H1 (cell line): ENCODE measurements at regions not wholly inside any gene's neighbourhood (a gene's known extent, or its start where the extent isn't known, plus 50 kb on each side); places are given as distances from the start of the nearest gene placed in this dataset.

ENCODE experiments used
- CTCF ChIA-PET: fragments of 300-600 bp; sonication (Branson Sonifier 250); formaldehyde crosslinking; loops from one replicate; lab custom pipeline; 2021; ENCODE audit not compliant: partially characterized antibody; lab: Charles Lee
- POLR2A ChIA-PET: fragments of 300-600 bp; sonication (Branson Sonifier 250); formaldehyde crosslinking; loops from one replicate; lab custom pipeline; 2021; ENCODE audit warnings: inconsistent platforms; ENCODE audit not compliant: partially characterized antibody; lab: Charles Lee
- DNase-seq, 2 experiments: peaks; one replicate each; pipeline versions ENCODE4 v3.0.0 to v3.0.0-alpha.2; 2010 to 2022; ENCODE audit warnings: low spot score in 2 of 2, low read depth in 1 of 2, mixed read lengths in 1 of 2
- FAIRE-seq: peaks from 2 replicates; lab custom pipeline; 2011; peaks lifted over from hg19 to GRCh38; lab: Jason Lieb, UNC
- H2AFZ ChIP-seq: 2 replicates; pipeline ENCODE4 v1.8.1; 2012; ENCODE audit warnings: low read length, inconsistent platforms
- H2AK5ac ChIP-seq: 2 replicates; pipeline ENCODE4 v1.6.1; 2013; ENCODE audit warnings: low read depth, low read length
- H2BK120ac ChIP-seq: replicated peaks from 2 replicates; pipeline ENCODE3; 2013; ENCODE audit warnings: low read depth, low read length, inconsistent platforms
- H2BK12ac ChIP-seq: 2 replicates; pipeline ENCODE4 v1.6.1; 2013; ENCODE audit warnings: low read depth, low read length
- H2BK15ac ChIP-seq: 2 replicates; pipeline ENCODE4 v1.6.1; 2013; ENCODE audit warnings: low read length
- H2BK20ac ChIP-seq: 2 replicates; pipeline ENCODE4 v1.6.1; 2013; ENCODE audit warnings: low read length
- H2BK5ac ChIP-seq: 2 replicates; pipeline ENCODE4 v1.6.1; 2013; ENCODE audit warnings: low read depth, low read length
- H3K14ac ChIP-seq: 2 replicates; pipeline ENCODE4 v1.6.1; 2013; ENCODE audit warnings: inconsistent platforms; ENCODE audit not compliant: insufficient read length
- H3K18ac ChIP-seq: 2 replicates; pipeline ENCODE4 v1.6.1; 2013; ENCODE audit warnings: low read length; ENCODE audit errors: extremely low read depth
- H3K23ac ChIP-seq: 2 replicates; pipeline ENCODE4 v1.6.1; 2013; ENCODE audit warnings: inconsistent platforms; ENCODE audit not compliant: insufficient read length
- H3K23me2 ChIP-seq: 2 replicates; pipeline ENCODE4 v1.6.1; 2013; ENCODE audit warnings: low read depth, low read length
- H3K27ac ChIP-seq: 2 replicates; pipeline ENCODE4 v1.6.1; 2011; ENCODE audit warnings: low read depth, low read length, inconsistent platforms
- H3K27me3 ChIP-seq, 4 experiments: replicated peaks in 1 of 4; 1 replicate in 1 of 4; 2 replicates in 3 of 4; pipeline versions ENCODE4 v1.6.1 to v1.8.1; 2011 to 2013; ENCODE audit warnings: low read length in 3 of 4, mild to moderate bottlenecking in 3 of 4, inconsistent platforms in 2 of 4, mixed read lengths in 2 of 4, moderate library complexity in 1 of 4; ENCODE audit not compliant: control insufficient read depth in 3 of 4, insufficient read depth in 3 of 4; ENCODE audit errors: extremely low read depth in 1 of 4
- H3K36me3 ChIP-seq, 4 experiments: 2 replicates each; pipeline versions ENCODE4 v1.6.1 to v1.8.1; 2011 to 2013; ENCODE audit warnings: mild to moderate bottlenecking in 4 of 4, low read length in 3 of 4, moderate library complexity in 2 of 4, control low read depth in 1 of 4, inconsistent platforms in 1 of 4; ENCODE audit not compliant: insufficient read depth in 4 of 4, control insufficient read depth in 2 of 4
- H3K4ac ChIP-seq: replicated peaks from 2 replicates; pipeline ENCODE3; 2013; ENCODE audit warnings: low read length, low read depth, mixed read lengths, inconsistent platforms; ENCODE audit not compliant: insufficient read length
- H3K4me1 ChIP-seq, 4 experiments: replicated peaks in 1 of 4; 1 replicate in 1 of 4; 2 replicates in 3 of 4; pipeline versions ENCODE4 v1.6.1 to v1.8.1; 2011 to 2013; ENCODE audit warnings: low read length in 3 of 4, inconsistent platforms in 2 of 4, mixed read lengths in 1 of 4; ENCODE audit not compliant: insufficient read depth in 4 of 4, control insufficient read depth in 3 of 4
- H3K4me2 ChIP-seq, 2 experiments: 2 replicates each; pipeline versions ENCODE4 v1.6.1 to v1.8.1; 2011 to 2013; ENCODE audit warnings: low read depth in 2 of 2, low read length in 2 of 2, control low read depth in 1 of 2, inconsistent platforms in 1 of 2, mild to moderate bottlenecking in 1 of 2; ENCODE audit not compliant: insufficient read depth in 1 of 2
- H3K4me3 ChIP-seq, 4 experiments: fragments of 200-600, 300-600 bp in 1 of 4; sonication (generic), shearing (Covaris generic), sonication (Bioruptor Twin) in 1 of 4; 2 replicates each; pipeline versions ENCODE4 v1.5.1 to v1.8.1; 2011 to 2016; ENCODE audit warnings: low read length in 4 of 4, low read depth in 3 of 4, control low read depth in 2 of 4, inconsistent platforms in 2 of 4, mild to moderate bottlenecking in 2 of 4, mixed read lengths in 1 of 4, moderate library complexity in 1 of 4; ENCODE audit not compliant: insufficient read depth in 2 of 4; ENCODE audit errors: extremely low read depth in 1 of 4
- H3K56ac ChIP-seq: replicated peaks from 2 replicates; pipeline ENCODE3; 2013; ENCODE audit warnings: low read depth, mild to moderate bottlenecking, mixed read lengths, low read length, inconsistent platforms; ENCODE audit not compliant: insufficient read length
- H3K79me1 ChIP-seq: 2 replicates; pipeline ENCODE4 v1.6.1; 2013; ENCODE audit warnings: low read depth, low read length, control low read depth
- H3K79me2 ChIP-seq, 2 experiments: 2 replicates each; pipeline versions ENCODE4 v1.6.1 to v1.8.1; 2012 to 2013; ENCODE audit warnings: low read length in 2 of 2, mild to moderate bottlenecking in 2 of 2, inconsistent platforms in 1 of 2; ENCODE audit not compliant: insufficient read depth in 2 of 2, control insufficient read depth in 1 of 2
- H3K9ac ChIP-seq, 4 experiments: replicated peaks in 1 of 4; 1 replicate in 1 of 4; 2 replicates in 3 of 4; pipeline versions ENCODE4 v1.6.1 to v1.8.1; 2011 to 2013; ENCODE audit warnings: low read depth in 3 of 4, low read length in 3 of 4, control low read depth in 2 of 4, mild to moderate bottlenecking in 2 of 4, moderate library complexity in 2 of 4, inconsistent platforms in 1 of 4; ENCODE audit errors: extremely low read depth in 1 of 4
- H3K9me3 ChIP-seq, 2 experiments: 2 replicates each; pipeline versions ENCODE4 v1.6.1 to v1.8.1; 2012 to 2013; ENCODE audit warnings: mild to moderate bottlenecking in 2 of 2, moderate library complexity in 2 of 2, control low read depth in 1 of 2, inconsistent platforms in 1 of 2, low read depth in 1 of 2, low read length in 1 of 2, mixed read lengths in 1 of 2; ENCODE audit not compliant: insufficient read depth in 2 of 2
- H4K20me1 ChIP-seq, 2 experiments: replicated peaks in 1 of 2; 2 replicates each; pipeline versions ENCODE3 to v1.8.1; 2011 to 2013; ENCODE audit warnings: inconsistent platforms in 2 of 2, low read length in 2 of 2, mild to moderate bottlenecking in 1 of 2; ENCODE audit not compliant: insufficient read depth in 2 of 2, control insufficient read depth in 1 of 2
- H4K5ac ChIP-seq: 2 replicates; pipeline ENCODE4 v1.6.1; 2013; ENCODE audit warnings: low read length, low read depth, mixed read lengths, inconsistent platforms; ENCODE audit not compliant: insufficient read length
- H4K8ac ChIP-seq: 2 replicates; pipeline ENCODE4 v1.8.0; 2013; ENCODE audit warnings: mild to moderate bottlenecking, moderate library complexity, low read length, inconsistent platforms; ENCODE audit not compliant: insufficient read depth; ENCODE audit errors: extremely low read depth
- H4K91ac ChIP-seq: replicated peaks from 2 replicates; pipeline ENCODE3; 2013; ENCODE audit warnings: low read length, mixed read lengths, inconsistent platforms; ENCODE audit not compliant: insufficient read length
- CEBPB ChIP-seq: IDR thresholded peaks from 2 replicates; pipeline ENCODE4 v1.6.1; 2012; ENCODE audit warnings: low read depth, low read length
- CREB1 ChIP-seq: IDR thresholded peaks from 2 replicates; pipeline ENCODE4 v1.6.1; 2012; ENCODE audit warnings: inconsistent platforms
- TAF7 ChIP-seq: optimal IDR thresholded peaks from 2 replicates; pipeline ENCODE3; 2011; ENCODE audit warnings: low read depth, mild to moderate bottlenecking, inconsistent platforms, low read length, moderate library complexity, borderline replicate concordance
- WGBS, 2 experiments: shearing (Covaris generic) in 1 of 2; methylation state at CpG; one replicate each; pipeline versions ENCODE4 v1.1.6 to v1.1.7; 2013 to 2015; ENCODE audit warnings: low lambda C conversion rate in 2 of 2, mixed read lengths in 2 of 2, inconsistent platforms in 1 of 2, low coverage in 1 of 2, missing lambda C conversion rate in 1 of 2; ENCODE audit not compliant: insufficient replicate concordance in 2 of 2, insufficient coverage in 1 of 2, insufficient read length in 1 of 2; ENCODE audit errors: extremely low coverage in 1 of 2, missing lambda C conversion rate in 1 of 2; 5-methylcytosine and 5-hydroxymethylcytosine counted together

DNA sequence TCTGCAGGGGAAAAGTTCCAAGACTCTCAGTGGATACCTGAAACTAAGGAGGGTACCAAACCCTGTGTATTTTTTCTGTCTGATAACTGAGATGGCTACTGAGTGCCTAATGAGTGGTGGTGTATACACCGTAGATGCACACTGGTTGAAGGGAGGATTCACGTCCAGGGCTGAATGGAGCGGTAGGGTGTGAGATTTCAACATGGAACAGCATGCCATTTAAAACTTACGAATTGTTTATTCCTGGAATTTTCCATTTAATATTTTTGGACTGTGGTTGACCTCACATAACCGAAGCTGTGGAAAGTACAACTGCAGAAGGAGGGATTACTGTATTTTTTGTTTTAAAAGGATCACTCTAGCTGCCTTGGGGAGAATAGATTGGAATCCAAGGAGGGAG lies 322.5 kb upstream of the SORL1-AS1 start:
- Histone ChIP-seq H4K8ac (no peak overlapping the region), H2BK5ac (no peak overlapping the region), H3K14ac (no peak overlapping the region), H2BK120ac (no peak overlapping the region), H3K79me1 (no peaks in the 10 kb centered on the region), H4K91ac (no peak overlapping the region), H3K4me3 (no peak overlapping the region), H3K9me3 (no peaks in the 10 kb centered on the region; a peak in 1 of 4 replicates), H3K18ac (no peak overlapping the region), H2BK20ac (no peak overlapping the region), H4K5ac (no peak overlapping the region), H2AFZ (no peak overlapping the region), H3K4ac (no peak overlapping the region), H3K9ac (no peak overlapping the region; a peak in 2 of 7 replicates), H3K36me3 (no peaks in the 10 kb centered on the region), H2BK15ac (no peak overlapping the region), H3K23ac (no peak overlapping the region)
- DNase-seq (no peak), FAIRE-seq (no peak)
- CTCF ChIA-PET: no interaction called here
- TF ChIP-seq TAF7: no peak
- no peak for TF ChIP-seq CEBPB
- TF ChIP-seq CREB1: no peak
- TF ChIP-seq, all 59 proteins: peak for 0
- H3K56ac ChIP-seq: no peak overlapping the region
- POLR2A ChIA-PET: no interaction called here
- WGBS, 2 experiments: 69% methylated on average over 5 of the region's 5 CpGs; no CpG with 5 or more reads in 1 of the 2 experiments
- no peaks in the 10 kb centered on the region; a peak in 1 of 7 replicates for H3K27me3 ChIP-seq
- H3K23me2 ChIP-seq: no peaks in the 10 kb centered on the region
- H3K27ac ChIP-seq: no peak overlapping the region
- peaks cover 0 to 1% of the 10 kb centered on the region in 2 experiments for H4K20me1 ChIP-seq
- H3K4me2 ChIP-seq: no peak overlapping the region
- no peaks in the 10 kb centered on the region for H3K4me1 ChIP-seq
- H2BK12ac ChIP-seq: no peak overlapping the region
- no peaks in the 10 kb centered on the region for H3K79me2 ChIP-seq
- no peak overlapping the region for H2AK5ac ChIP-seq
